Endothelial cell of umbilical vein (primary cell): ENCODE measurements at regions not wholly inside any gene's neighbourhood (a gene's known extent, or its start where the extent isn't known, plus 50 kb on each side); places are given as distances from the start of the nearest gene placed in this dataset.

Experiments used
- EZH2 ChIP-seq: IDR thresholded peaks from 2 replicates; pipeline ENCODE4 v1.6.1; 2012; ENCODE audit warnings: borderline replicate concordance, low read depth, mild to moderate bottlenecking, moderate library complexity, low read length, inconsistent platforms; ENCODE audit not compliant: severe bottlenecking
- FOS ChIP-seq: IDR thresholded peaks from 2 replicates; pipeline ENCODE4 v1.6.1; 2011; ENCODE audit warnings: mild to moderate bottlenecking, low read length, moderate library complexity, borderline replicate concordance; ENCODE audit not compliant: insufficient read depth
- GATA2 ChIP-seq: IDR thresholded peaks from 2 replicates; pipeline ENCODE4 v1.7.0; 2011; ENCODE audit warnings: low read depth, mild to moderate bottlenecking, moderate library complexity, mixed read lengths, low read length; ENCODE audit not compliant: insufficient read length, insufficient read depth
- JUN ChIP-seq: IDR thresholded peaks from 2 replicates; pipeline ENCODE4 v1.6.1; 2011; ENCODE audit warnings: borderline replicate concordance, low read depth; ENCODE audit not compliant: insufficient read length, insufficient read depth
- MYC ChIP-seq: IDR thresholded peaks from one replicate; pipeline ENCODE4 v1.6.1; 2011; ENCODE audit warnings: mild to moderate bottlenecking, low read depth, low read length
- POLR2A ChIP-seq: IDR thresholded peaks from 2 replicates; pipeline ENCODE4 v1.6.1; 2012; ENCODE audit warnings: low read depth, mild to moderate bottlenecking, control low read depth, low read length
- POLR2AphosphoS5 ChIP-seq: IDR thresholded peaks from 2 replicates; pipeline ENCODE4 v1.6.1; 2012; ENCODE audit warnings: low read depth, mild to moderate bottlenecking, control low read depth, low read length, moderate library complexity; ENCODE audit not compliant: insufficient read depth
- TF ChIP-seq, protein P1 (sequence below), 2 donors: IDR thresholded peaks; 1 replicate in 1 of 2; 2 replicates in 1 of 2; pipeline ENCODE4 v1.5.1; 2011; ENCODE audit warnings: low read length in 2 of 2, mild to moderate bottlenecking in 2 of 2, moderate library complexity in 2 of 2, control low read depth in 1 of 2, inconsistent platforms in 1 of 2, low read depth in 1 of 2; ENCODE audit not compliant: insufficient read depth in 1 of 2; ENCODE audit errors: extremely low read depth in 1 of 2
- TF ChIP-seq, protein P2 (sequence below): IDR thresholded peaks from 2 replicates; pipeline ENCODE4 v1.6.1; 2011; ENCODE audit not compliant: insufficient read depth, insufficient read length

DNA sequence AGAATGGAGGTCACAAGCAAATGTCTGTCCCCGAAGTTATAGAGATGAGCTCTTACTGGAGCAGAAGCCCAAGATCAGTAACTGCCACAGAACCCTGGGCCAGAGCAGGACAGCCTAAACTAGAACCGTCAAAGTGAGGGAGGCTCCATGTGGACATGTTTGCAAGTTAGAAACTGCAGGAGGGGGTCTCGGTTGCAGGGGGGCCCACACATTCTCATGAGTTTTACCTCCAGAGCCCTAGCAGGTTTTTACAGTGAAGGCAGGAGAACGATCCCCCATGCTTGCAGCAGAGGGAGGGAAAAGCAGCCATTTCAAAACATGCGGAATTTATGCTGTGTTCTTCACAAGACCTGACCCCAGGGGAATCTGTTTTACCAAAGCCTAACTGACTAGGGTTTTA is 133.5 kb upstream of the B3GAT1 start:
- TF ChIP-seq, protein P1, sequence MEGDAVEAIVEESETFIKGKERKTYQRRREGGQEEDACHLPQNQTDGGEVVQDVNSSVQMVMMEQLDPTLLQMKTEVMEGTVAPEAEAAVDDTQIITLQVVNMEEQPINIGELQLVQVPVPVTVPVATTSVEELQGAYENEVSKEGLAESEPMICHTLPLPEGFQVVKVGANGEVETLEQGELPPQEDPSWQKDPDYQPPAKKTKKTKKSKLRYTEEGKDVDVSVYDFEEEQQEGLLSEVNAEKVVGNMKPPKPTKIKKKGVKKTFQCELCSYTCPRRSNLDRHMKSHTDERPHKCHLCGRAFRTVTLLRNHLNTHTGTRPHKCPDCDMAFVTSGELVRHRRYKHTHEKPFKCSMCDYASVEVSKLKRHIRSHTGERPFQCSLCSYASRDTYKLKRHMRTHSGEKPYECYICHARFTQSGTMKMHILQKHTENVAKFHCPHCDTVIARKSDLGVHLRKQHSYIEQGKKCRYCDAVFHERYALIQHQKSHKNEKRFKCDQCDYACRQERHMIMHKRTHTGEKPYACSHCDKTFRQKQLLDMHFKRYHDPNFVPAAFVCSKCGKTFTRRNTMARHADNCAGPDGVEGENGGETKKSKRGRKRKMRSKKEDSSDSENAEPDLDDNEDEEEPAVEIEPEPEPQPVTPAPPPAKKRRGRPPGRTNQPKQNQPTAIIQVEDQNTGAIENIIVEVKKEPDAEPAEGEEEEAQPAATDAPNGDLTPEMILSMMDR (IDR thresholded peaks at IDR 0.05; ENCODE audit: extremely low read depth in 1 of 2, insufficient read depth in 1 of 2, low read depth in 1 of 2, low read length in 2 of 2), result no peak
- no peak for TF ChIP-seq POLR2AphosphoS5
- TF ChIP-seq, protein P2, sequence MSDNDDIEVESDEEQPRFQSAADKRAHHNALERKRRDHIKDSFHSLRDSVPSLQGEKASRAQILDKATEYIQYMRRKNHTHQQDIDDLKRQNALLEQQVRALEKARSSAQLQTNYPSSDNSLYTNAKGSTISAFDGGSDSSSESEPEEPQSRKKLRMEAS, result no peak
- no peak for TF ChIP-seq MYC
- no peak for TF ChIP-seq POLR2A
- no peak for TF ChIP-seq JUN
- no peak for TF ChIP-seq EZH2
- no peak for TF ChIP-seq FOS
- no peak for TF ChIP-seq GATA2
